K562 (cell line): ENCODE measurements at regions not wholly inside any gene's neighbourhood (a gene's known extent, or its start where the extent isn't known, plus 50 kb on each side); places are given as distances from the start of the nearest gene placed in this dataset.

ENCODE experiments used
- ATAC-seq: fragments of 200-7000 bp; cut with Tn5 transposase; 3 replicates; pipeline ENCODE4 v1.9.1; 2020; ENCODE audit warnings: moderate library complexity
- BruUV-seq: library from RNA; stranded (reverse); fragments of 400-500 nt; replicated peaks from 2 replicates; lab custom pipeline; 2021; lab: Mats Ljungman, UMichigan
- CTCF ChIA-PET: fragments of 300-600 bp; formaldehyde crosslinking; extraction: SDS; loops from one replicate; lab custom pipeline; 2021; ENCODE audit warnings: low intra/inter-chr PET ratio; lab: Yijun Ruan, JAX
- POLR2A ChIA-PET: fragments of 300-600, 350-650 bp; sonication (Branson Sonifier 250); formaldehyde crosslinking; extraction: SDS; loops from one replicate; lab custom pipeline; 2021; ENCODE audit warnings: antibody characterized with exemption, inconsistent platforms; lab: Yijun Ruan, JAX
- DNase-seq, 4 experiments: peaks; one replicate each; pipeline versions ENCODE4 v3.0.0 to v3.0.0-alpha.2; 2011 to 2018; ENCODE audit warnings: low spot score in 3 of 4, mixed read lengths in 3 of 4; ENCODE audit errors: extremely low read depth in 1 of 4
- FAIRE-seq: peaks from 2 replicates; lab custom pipeline; 2011; peaks lifted over from hg19 to GRCh38; lab: Jason Lieb, UNC
- H2AFZ ChIP-seq: 2 replicates; pipeline ENCODE4 v1.6.0; 2011; ENCODE audit warnings: low read depth, low read length, control low read depth, inconsistent platforms
- H3K27ac ChIP-seq: fragments of 200-600 bp; 3 replicates; pipeline ENCODE4 v1.8.0; 2011; ENCODE audit warnings: low read depth, mild to moderate bottlenecking, control low read depth, inconsistent platforms, low read length, moderate library complexity, mixed read lengths; ENCODE audit errors: extremely low read depth
- H3K27me3 ChIP-seq, 2 experiments: fragments of 300-600 bp in 1 of 2; 2 replicates in 1 of 2; 3 replicates in 1 of 2; pipeline versions ENCODE4 v1.6.0 to v1.8.0; 2011; ENCODE audit warnings: inconsistent platforms in 2 of 2, low read length in 2 of 2, mild to moderate bottlenecking in 1 of 2, mixed read lengths in 1 of 2, moderate library complexity in 1 of 2; ENCODE audit not compliant: control insufficient read depth in 2 of 2, insufficient read depth in 2 of 2
- H3K36me3 ChIP-seq: fragments of 300-600 bp; 3 replicates; pipeline ENCODE4 v1.8.0; 2011; ENCODE audit warnings: mild to moderate bottlenecking, low read length, inconsistent platforms; ENCODE audit not compliant: control insufficient read depth, insufficient read depth
- H3K4me1 ChIP-seq, 2 experiments: fragments of 200-600 bp in 1 of 2; replicated peaks in 1 of 2; 2 replicates in 1 of 2; 3 replicates in 1 of 2; pipeline versions ENCODE4 v1.5.1 to v1.8.0; 2011; ENCODE audit warnings: inconsistent platforms in 2 of 2, low read length in 2 of 2, mild to moderate bottlenecking in 1 of 2, mixed read lengths in 1 of 2, moderate library complexity in 1 of 2; ENCODE audit not compliant: control insufficient read depth in 2 of 2, insufficient read depth in 2 of 2
- H3K4me2 ChIP-seq: 2 replicates; pipeline ENCODE4 v1.6.1; 2011; ENCODE audit warnings: low read length, control low read depth, inconsistent platforms, mixed read lengths; ENCODE audit not compliant: insufficient read depth
- H3K4me3 ChIP-seq: fragments of 200-600 bp; sonication (generic), shearing (Covaris generic); 2 replicates; pipeline ENCODE4 v1.5.1; 2016; ENCODE audit warnings: control low read depth, inconsistent platforms
- H3K79me2 ChIP-seq: fragments of 200-600 bp; 3 replicates; pipeline ENCODE4 v1.8.0; 2011; ENCODE audit warnings: low read length, inconsistent platforms; ENCODE audit not compliant: control insufficient read depth, insufficient read depth
- H3K9ac ChIP-seq, 2 experiments: 2 replicates each; pipeline versions ENCODE4 v1.6.0 to v1.6.1; 2011; ENCODE audit warnings: low read depth in 2 of 2, low read length in 2 of 2, control low read depth in 1 of 2, inconsistent platforms in 1 of 2, mild to moderate bottlenecking in 1 of 2, mixed read lengths in 1 of 2; ENCODE audit not compliant: insufficient read depth in 1 of 2
- H3K9me1 ChIP-seq: one replicate; pipeline ENCODE4 v1.6.0; 2011; ENCODE audit warnings: inconsistent platforms, mild to moderate bottlenecking, low read length, moderate library complexity; ENCODE audit not compliant: control insufficient read depth, insufficient read depth
- H3K9me3 ChIP-seq: replicated peaks from 2 replicates; pipeline ENCODE4 v1.5.1; 2011; ENCODE audit warnings: low read depth, low read length, inconsistent platforms; ENCODE audit not compliant: control insufficient read depth, insufficient read depth
- H4K20me1 ChIP-seq: replicated peaks from 2 replicates; pipeline ENCODE4 v1.6.1; 2011; ENCODE audit warnings: low read length, inconsistent platforms, mixed read lengths; ENCODE audit not compliant: control insufficient read depth, insufficient read depth
- DEAF1 ChIP-seq: fragments of 450-650 bp; formaldehyde crosslinking; IDR thresholded peaks from 2 replicates; pipeline ENCODE4 v1.4.0; 2020; ENCODE audit warnings: mild to moderate bottlenecking, moderate library complexity
- ETV6 ChIP-seq, 3 experiments: fragments of 150-350 bp in 1 of 3; sonication (generic) in 1 of 3; formaldehyde crosslinking in 1 of 3; IDR thresholded peaks; 2 replicates each; pipeline versions ENCODE4 v1.6.1 to v1.8.0; 2014 to 2022; ENCODE audit warnings: borderline replicate concordance in 2 of 3, low read depth in 2 of 3, antibody characterized with exemption in 1 of 3, low read length in 1 of 3, mild to moderate bottlenecking in 1 of 3, missing genetic modification reagents in 1 of 3
- ILF3 ChIP-seq: fragments of 450-650 bp; IDR thresholded peaks from 2 replicates; pipeline ENCODE4 v1.6.1; 2018; ENCODE audit warnings: antibody characterized with exemption, mild to moderate bottlenecking, moderate library complexity, borderline replicate concordance
- IRF2 ChIP-seq: sonication (generic); formaldehyde crosslinking; IDR thresholded peaks from 2 replicates; pipeline ENCODE4 v1.8.1; 2022; ENCODE audit warnings: mild to moderate bottlenecking, missing genetic modification reagents
- MTA2 ChIP-seq: fragments of 450-650 bp; IDR thresholded peaks from 2 replicates; pipeline ENCODE4 v1.6.1; 2016; ENCODE audit warnings: low read depth
- MTA3 ChIP-seq: fragments of 450-650 bp; formaldehyde crosslinking; IDR thresholded peaks from 2 replicates; pipeline ENCODE4 v1.6.1; 2017; ENCODE audit warnings: mild to moderate bottlenecking, borderline replicate concordance
- POLR2H ChIP-seq: IDR thresholded peaks from 2 replicates; pipeline ENCODE4 v1.6.1; 2016; ENCODE audit warnings: missing genetic modification characterization, low read depth, mild to moderate bottlenecking, control low read depth, missing compliant biosample characterization, moderate library complexity
- SAFB ChIP-seq: fragments of 200-400 bp; formaldehyde crosslinking; IDR thresholded peaks from 2 replicates; pipeline ENCODE4 v1.6.1; 2017; ENCODE audit warnings: low read depth, low read length, borderline replicate concordance
- SMAD3 ChIP-seq: fragments of 450-650 bp; formaldehyde crosslinking; conservative IDR thresholded peaks from 2 replicates; pipeline ENCODE4 v1.4.0; 2020; ENCODE audit warnings: mild to moderate bottlenecking
- STAT5B ChIP-seq: fragments of 250-450 bp; sonication (Bioruptor Pico); IDR thresholded peaks from 2 replicates; pipeline ENCODE4 v1.8.0; 2021; ENCODE audit warnings: mild to moderate bottlenecking, inconsistent platforms
- WGBS: fragments of 100-300 bp; shearing (Covaris generic); methylation state at CpG from one replicate; pipeline ENCODE4 v1.1.6; 2016; ENCODE audit warnings: low coverage, mixed read lengths; ENCODE audit not compliant: insufficient coverage; ENCODE audit errors: missing lambda C conversion rate; 5-methylcytosine and 5-hydroxymethylcytosine counted together
- in situ Hi-C: fragments of 300-500 bp; cut with MboI; formaldehyde crosslinking; loops from 4 replicates; pipeline ENCODE4 v1.15.0; 2018; ENCODE audit warnings: inconsistent platforms, mixed read lengths
- intact Hi-C: fragments of 100-400 bp; cut with micrococcal nuclease; formaldehyde crosslinking; loops from 2 replicates; pipeline ENCODE4 v1.14.2; 2022
- TF ChIP-seq, protein P1 (sequence below): IDR thresholded peaks from 2 replicates; pipeline ENCODE4 v1.6.1; 2014; ENCODE audit warnings: antibody characterized with exemption
- TF ChIP-seq, protein P2 (sequence below): fragments of 450-650 bp; formaldehyde crosslinking; IDR thresholded peaks from 2 replicates; pipeline ENCODE4 v1.4.0; 2020; ENCODE audit warnings: mild to moderate bottlenecking
- TF ChIP-seq, protein P3 (sequence below): fragments of 450-650 bp; IDR thresholded peaks from 2 replicates; pipeline ENCODE4 v1.6.1; 2016; ENCODE audit warnings: borderline replicate concordance

DNA sequence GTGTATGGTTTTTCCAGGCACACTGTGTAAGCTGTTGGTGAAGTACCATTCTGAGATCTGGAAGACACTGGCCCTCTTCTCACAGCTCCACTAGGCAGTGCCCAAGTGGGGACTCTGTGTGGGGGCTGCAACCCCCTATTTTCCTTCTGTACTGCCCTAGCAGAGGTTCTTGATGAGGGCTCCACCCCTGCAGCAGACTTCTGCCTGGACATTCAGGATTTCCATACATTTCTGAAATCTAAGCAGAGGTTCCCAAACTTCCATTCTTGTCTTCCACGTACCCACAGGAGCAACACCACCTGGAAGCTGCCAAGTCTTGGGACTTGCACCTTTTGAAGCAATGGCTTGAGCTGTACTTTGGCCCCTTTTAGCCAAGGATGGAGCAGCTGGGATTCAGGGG lies 85.2 kb upstream of the PRMT8 start:
- ATAC-seq (no peak), FAIRE-seq (no peak), DNase-seq (no peak)
- intact Hi-C loops (no loop called here), in situ Hi-C loops (no loop called here)
- no TSS peak for BruUV-seq
- POLR2A ChIA-PET = no interaction called here
- Histone ChIP-seq H3K36me3 (no peaks in the 10 kb centered on the region), H3K27ac (no peak overlapping the region), H3K9me3 (no peaks in the 10 kb centered on the region), H3K9me1 (no peaks in the 10 kb centered on the region), H3K9ac (no peak overlapping the region), H3K4me3 (no peak overlapping the region), H3K4me1 (no peaks in the 10 kb centered on the region), H2AFZ (no peak overlapping the region), H4K20me1 (no peaks in the 10 kb centered on the region), H3K4me2 (no peak overlapping the region), H3K79me2 (no peaks in the 10 kb centered on the region), H3K27me3 (no peaks in the 10 kb centered on the region)
- CTCF ChIA-PET = no interaction called here
- WGBS = 10% methylated on average over 1 of the region's 1 CpG
- TF ChIP-seq ETV6 (IDR thresholded peaks at IDR 0.05; ENCODE audit: borderline replicate concordance in 1 of 2, low read depth in 2 of 2, low read length in 1 of 2) = no peak
- no peak for TF ChIP-seq ETV6 (CRISPR knock-in tag; IDR thresholded peaks at IDR 0.05; ENCODE audit: borderline replicate concordance)
- TF ChIP-seq, protein P1, sequence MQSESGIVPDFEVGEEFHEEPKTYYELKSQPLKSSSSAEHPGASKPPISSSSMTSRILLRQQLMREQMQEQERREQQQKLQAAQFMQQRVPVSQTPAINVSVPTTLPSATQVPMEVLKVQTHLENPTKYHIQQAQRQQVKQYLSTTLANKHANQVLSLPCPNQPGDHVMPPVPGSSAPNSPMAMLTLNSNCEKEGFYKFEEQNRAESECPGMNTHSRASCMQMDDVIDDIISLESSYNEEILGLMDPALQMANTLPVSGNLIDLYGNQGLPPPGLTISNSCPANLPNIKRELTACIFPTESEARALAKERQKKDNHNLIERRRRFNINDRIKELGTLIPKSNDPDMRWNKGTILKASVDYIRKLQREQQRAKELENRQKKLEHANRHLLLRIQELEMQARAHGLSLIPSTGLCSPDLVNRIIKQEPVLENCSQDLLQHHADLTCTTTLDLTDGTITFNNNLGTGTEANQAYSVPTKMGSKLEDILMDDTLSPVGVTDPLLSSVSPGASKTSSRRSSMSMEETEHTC = no peak
- no peak for TF ChIP-seq SAFB
- TF ChIP-seq SMAD3 (CRISPR knock-in tag) = no peak
- no peak for TF ChIP-seq POLR2H (tag)
- TF ChIP-seq, protein P2, sequence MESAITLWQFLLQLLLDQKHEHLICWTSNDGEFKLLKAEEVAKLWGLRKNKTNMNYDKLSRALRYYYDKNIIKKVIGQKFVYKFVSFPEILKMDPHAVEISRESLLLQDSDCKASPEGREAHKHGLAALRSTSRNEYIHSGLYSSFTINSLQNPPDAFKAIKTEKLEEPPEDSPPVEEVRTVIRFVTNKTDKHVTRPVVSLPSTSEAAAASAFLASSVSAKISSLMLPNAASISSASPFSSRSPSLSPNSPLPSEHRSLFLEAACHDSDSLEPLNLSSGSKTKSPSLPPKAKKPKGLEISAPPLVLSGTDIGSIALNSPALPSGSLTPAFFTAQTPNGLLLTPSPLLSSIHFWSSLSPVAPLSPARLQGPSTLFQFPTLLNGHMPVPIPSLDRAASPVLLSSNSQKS (CRISPR knock-in tag) = no peak
- no peak for TF ChIP-seq MTA2
- no peak for TF ChIP-seq IRF2 (CRISPR knock-in tag)
- TF ChIP-seq, protein P3, sequence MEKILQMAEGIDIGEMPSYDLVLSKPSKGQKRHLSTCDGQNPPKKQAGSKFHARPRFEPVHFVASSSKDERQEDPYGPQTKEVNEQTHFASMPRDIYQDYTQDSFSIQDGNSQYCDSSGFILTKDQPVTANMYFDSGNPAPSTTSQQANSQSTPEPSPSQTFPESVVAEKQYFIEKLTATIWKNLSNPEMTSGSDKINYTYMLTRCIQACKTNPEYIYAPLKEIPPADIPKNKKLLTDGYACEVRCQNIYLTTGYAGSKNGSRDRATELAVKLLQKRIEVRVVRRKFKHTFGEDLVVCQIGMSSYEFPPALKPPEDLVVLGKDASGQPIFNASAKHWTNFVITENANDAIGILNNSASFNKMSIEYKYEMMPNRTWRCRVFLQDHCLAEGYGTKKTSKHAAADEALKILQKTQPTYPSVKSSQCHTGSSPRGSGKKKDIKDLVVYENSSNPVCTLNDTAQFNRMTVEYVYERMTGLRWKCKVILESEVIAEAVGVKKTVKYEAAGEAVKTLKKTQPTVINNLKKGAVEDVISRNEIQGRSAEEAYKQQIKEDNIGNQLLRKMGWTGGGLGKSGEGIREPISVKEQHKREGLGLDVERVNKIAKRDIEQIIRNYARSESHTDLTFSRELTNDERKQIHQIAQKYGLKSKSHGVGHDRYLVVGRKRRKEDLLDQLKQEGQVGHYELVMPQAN = no peak
- TF ChIP-seq MTA3 = no peak
- no peak for TF ChIP-seq ILF3
- TF ChIP-seq STAT5B (CRISPR knock-in tag) = no peak
- no peak for TF ChIP-seq DEAF1 (CRISPR knock-in tag)
- TF ChIP-seq, all 486 proteins: peak for 0
